Ishikawa (cell line): ENCODE measurements at regions not wholly inside any gene's neighbourhood (a gene's known extent, or its start where the extent isn't known, plus 50 kb on each side); places are given as distances from the start of the nearest gene placed in this dataset.

ENCODE experiments used
- CEBPB ChIP-seq: IDR thresholded peaks from 2 replicates; pipeline ENCODE4 v1.6.1; 2012
- CREB1 ChIP-seq: IDR thresholded peaks from 2 replicates; pipeline ENCODE4 v1.6.1; 2012; ENCODE audit warnings: low read depth
- MAX ChIP-seq: IDR thresholded peaks from 2 replicates; pipeline ENCODE4 v1.6.1; 2012
- RAD21 ChIP-seq: IDR thresholded peaks from 2 replicates; pipeline ENCODE4 v1.6.1; 2012; ENCODE audit warnings: low read depth
- REST ChIP-seq: IDR thresholded peaks from 2 replicates; pipeline ENCODE4 v1.6.1; 2012; ENCODE audit warnings: low read depth, mild to moderate bottlenecking
- TEAD4 ChIP-seq: IDR thresholded peaks from 2 replicates; pipeline ENCODE4 v1.6.1; 2012
- USF1 ChIP-seq: IDR thresholded peaks from 2 replicates; pipeline ENCODE4 v1.6.1; 2012
- YY1 ChIP-seq: IDR thresholded peaks from 2 replicates; pipeline ENCODE4 v1.6.1; 2012; ENCODE audit warnings: low read depth

GRCh38 chr2:209073151-209073550 is 350.7 kb upstream of the MAP2 start:
- no peak for TF ChIP-seq YY1
- no peak for TF ChIP-seq RAD21
- TF ChIP-seq TEAD4: no peak
- TF ChIP-seq CREB1: no peak
- TF ChIP-seq MAX: no peak
- TF ChIP-seq CEBPB: no peak
- no peak for TF ChIP-seq USF1
- no peak for TF ChIP-seq REST
